ENCODE measurements at regions not wholly inside any gene's neighbourhood (a gene's known extent, or its start where the extent isn't known, plus 50 kb on each side); places are given as distances from the start of the nearest gene placed in this dataset.

DNA sequence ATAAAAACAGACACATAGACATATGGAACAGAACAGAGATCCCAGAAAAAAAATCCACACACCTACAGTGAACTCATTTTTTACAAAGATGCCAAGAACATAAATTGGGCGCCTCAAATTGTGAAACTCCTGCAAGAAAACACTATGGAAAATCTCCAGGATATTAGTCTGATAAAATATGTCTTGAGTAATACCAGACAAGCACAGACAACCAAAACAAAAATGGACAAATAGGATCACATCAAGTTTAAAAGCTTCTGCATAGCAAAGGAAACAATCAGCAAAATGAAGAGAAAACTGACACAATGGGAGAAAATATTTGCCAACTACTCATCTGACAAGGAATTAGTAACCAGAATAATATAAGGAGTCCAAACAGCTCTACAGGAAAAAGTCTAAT is 337.3 kb upstream of the DIPK2B start:
- TF ChIP-seq ZNF134 (CRISPR knock-in tag; conservative IDR thresholded peaks at IDR 0.05) (no peak), ZNF561 (CRISPR knock-in tag; conservative IDR thresholded peaks at IDR 0.05) (no peak), MAZ (CRISPR knock-in tag; conservative IDR thresholded peaks at IDR 0.05 in 1 of 2, IDR thresholded peaks at IDR 0.05 in 1 of 2) (no peak)
- TF ChIP-seq, protein P1, sequence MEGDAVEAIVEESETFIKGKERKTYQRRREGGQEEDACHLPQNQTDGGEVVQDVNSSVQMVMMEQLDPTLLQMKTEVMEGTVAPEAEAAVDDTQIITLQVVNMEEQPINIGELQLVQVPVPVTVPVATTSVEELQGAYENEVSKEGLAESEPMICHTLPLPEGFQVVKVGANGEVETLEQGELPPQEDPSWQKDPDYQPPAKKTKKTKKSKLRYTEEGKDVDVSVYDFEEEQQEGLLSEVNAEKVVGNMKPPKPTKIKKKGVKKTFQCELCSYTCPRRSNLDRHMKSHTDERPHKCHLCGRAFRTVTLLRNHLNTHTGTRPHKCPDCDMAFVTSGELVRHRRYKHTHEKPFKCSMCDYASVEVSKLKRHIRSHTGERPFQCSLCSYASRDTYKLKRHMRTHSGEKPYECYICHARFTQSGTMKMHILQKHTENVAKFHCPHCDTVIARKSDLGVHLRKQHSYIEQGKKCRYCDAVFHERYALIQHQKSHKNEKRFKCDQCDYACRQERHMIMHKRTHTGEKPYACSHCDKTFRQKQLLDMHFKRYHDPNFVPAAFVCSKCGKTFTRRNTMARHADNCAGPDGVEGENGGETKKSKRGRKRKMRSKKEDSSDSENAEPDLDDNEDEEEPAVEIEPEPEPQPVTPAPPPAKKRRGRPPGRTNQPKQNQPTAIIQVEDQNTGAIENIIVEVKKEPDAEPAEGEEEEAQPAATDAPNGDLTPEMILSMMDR (IDR thresholded peaks at IDR 0.05 in 2 of 3, conservative IDR thresholded peaks at IDR 0.05 in 1 of 3; ENCODE audit: insufficient read depth in 2 of 3, low read depth in 1 of 3, low read length in 3 of 3) = no peak
- TF ChIP-seq, protein P2, sequence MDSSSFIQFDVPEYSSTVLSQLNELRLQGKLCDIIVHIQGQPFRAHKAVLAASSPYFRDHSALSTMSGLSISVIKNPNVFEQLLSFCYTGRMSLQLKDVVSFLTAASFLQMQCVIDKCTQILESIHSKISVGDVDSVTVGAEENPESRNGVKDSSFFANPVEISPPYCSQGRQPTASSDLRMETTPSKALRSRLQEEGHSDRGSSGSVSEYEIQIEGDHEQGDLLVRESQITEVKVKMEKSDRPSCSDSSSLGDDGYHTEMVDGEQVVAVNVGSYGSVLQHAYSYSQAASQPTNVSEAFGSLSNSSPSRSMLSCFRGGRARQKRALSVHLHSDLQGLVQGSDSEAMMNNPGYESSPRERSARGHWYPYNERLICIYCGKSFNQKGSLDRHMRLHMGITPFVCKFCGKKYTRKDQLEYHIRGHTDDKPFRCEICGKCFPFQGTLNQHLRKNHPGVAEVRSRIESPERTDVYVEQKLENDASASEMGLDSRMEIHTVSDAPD (CRISPR knock-in tag; IDR thresholded peaks at IDR 0.05) = no peak
